ENCODE measurements at regions not wholly inside any gene's neighbourhood (a gene's known extent, or its start where the extent isn't known, plus 50 kb on each side); places are given as distances from the start of the nearest gene placed in this dataset.
A peak's percentile ranks its signal among the peaks of the same experiment; 100 is the strongest.
"Not testable (repeated sequence)": the region's sequence is repeated elsewhere in the genome, so short reads cannot be mapped to it uniquely, and the experiment has no call there.

DNA sequence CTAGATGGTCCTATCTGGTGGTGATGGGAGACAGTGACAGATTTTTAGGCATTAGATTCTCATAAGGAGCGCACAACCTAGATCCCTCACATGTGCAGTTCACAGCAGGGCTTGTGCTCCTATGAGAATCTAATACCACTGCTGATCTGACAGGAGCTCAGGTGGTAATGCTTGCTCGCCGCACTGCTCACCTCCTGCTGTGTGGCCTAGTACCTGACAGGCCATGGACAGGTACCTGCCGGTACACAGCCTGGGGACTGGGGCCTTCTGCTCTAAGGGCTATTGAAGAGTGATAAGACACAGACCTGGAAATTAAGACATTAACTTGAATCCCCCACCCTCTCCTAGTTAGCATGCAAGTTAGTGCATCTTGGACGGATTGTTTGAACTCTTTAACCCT, 64.4 kb downstream of the KLRB1 start:
- not testable (repeated sequence) for H3K27ac ChIP-seq (ENCODE audit: low read length)

DNA sequence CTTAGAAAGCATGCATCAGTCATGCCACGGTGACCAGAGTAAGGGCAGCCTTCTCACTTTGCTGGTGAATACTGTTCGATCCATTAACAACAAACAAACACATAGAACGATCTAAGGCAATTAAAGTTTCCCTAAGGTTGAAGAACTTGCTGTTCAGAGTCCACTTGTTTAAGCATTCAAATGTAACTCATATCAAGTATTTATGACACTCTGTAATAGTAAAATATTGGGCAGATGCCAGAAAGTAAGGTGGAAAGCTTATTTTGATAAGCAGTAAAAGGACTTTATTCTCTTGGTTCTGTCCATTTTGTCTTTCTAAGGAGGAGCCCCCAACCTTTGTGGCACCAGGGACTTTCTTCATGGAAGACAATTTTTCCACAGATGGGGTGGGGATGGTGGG, 64.9 kb downstream of the KLRB1 start:
- not testable (repeated sequence) for DNase-seq; H4K20me1 ChIP-seq (ENCODE audit: insufficient read depth, low read depth, low read length); H3K9me2 ChIP-seq (replicated peaks; ENCODE audit: insufficient read depth, low read length); H3K4me2 ChIP-seq (ENCODE audit: low read depth, low read length, poor library complexity, severe bottlenecking); H3K4me3 ChIP-seq (ENCODE audit: low read length); H3K9me3 ChIP-seq (ENCODE audit: low read length); H3K27ac ChIP-seq (ENCODE audit: low read length); H3K36me3 ChIP-seq (ENCODE audit: insufficient read depth, low read length); H2AFZ ChIP-seq (ENCODE audit: low read length); H3K9ac ChIP-seq (ENCODE audit: low read length); H3K4me1 ChIP-seq (ENCODE audit: low read length); H3K79me2 ChIP-seq (ENCODE audit: low read length); H3K27me3 ChIP-seq (ENCODE audit: low read length)

More for the DNA sequence above, 64.4 kb downstream of the KLRB1 start:
- not testable (repeated sequence) for H3K4me3 ChIP-seq (ENCODE audit: low read length); H2AFZ ChIP-seq (ENCODE audit: low read length); H3K9me3 ChIP-seq (ENCODE audit: low read length); H3K27me3 ChIP-seq (ENCODE audit: low read length); H3K9me2 ChIP-seq (replicated peaks; ENCODE audit: insufficient read depth, low read length); H4K20me1 ChIP-seq (ENCODE audit: insufficient read depth, low read depth, low read length); H3K4me2 ChIP-seq (ENCODE audit: low read depth, low read length, poor library complexity, severe bottlenecking); H3K79me2 ChIP-seq (ENCODE audit: low read length); H3K9ac ChIP-seq (ENCODE audit: low read length); DNase-seq; H3K4me1 ChIP-seq (ENCODE audit: low read length); H3K36me3 ChIP-seq (ENCODE audit: insufficient read depth, low read length)

DNA sequence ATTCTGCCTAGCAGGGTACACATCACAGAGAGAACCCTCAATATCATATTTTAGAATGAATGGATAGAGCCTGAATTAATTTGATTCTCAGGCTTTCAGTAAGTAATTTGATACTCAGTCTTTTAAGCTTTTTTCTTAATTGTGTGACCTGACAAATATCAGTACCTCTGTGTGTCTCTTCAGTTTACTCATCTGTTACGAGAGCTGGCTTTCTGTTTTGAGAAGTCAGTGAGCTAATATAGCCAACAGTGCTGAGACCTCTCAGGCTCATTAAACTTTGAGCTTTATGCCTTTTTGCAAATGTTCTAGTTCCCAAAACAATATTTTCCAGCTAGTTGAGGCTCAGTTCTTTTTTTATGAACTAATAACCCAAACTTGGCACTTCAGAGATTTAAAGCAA, 91.8 kb downstream of the KLRB1 start:
- H3K4me2 ChIP-seq (ENCODE audit: low read depth, low read length, poor library complexity, severe bottlenecking); H3K36me3 ChIP-seq (ENCODE audit: insufficient read depth, low read length); H3K27me3 ChIP-seq (ENCODE audit: low read length); H3K9me2 ChIP-seq (replicated peaks; ENCODE audit: insufficient read depth, low read length); H3K9ac ChIP-seq (ENCODE audit: low read length); DNase-seq; H3K4me1 ChIP-seq (ENCODE audit: low read length); H3K27ac ChIP-seq (ENCODE audit: low read length); H4K20me1 ChIP-seq (ENCODE audit: insufficient read depth, low read depth, low read length); H2AFZ ChIP-seq (ENCODE audit: low read length); H3K4me3 ChIP-seq (ENCODE audit: low read length); H3K9me3 ChIP-seq (ENCODE audit: low read length); H3K79me2 ChIP-seq (ENCODE audit: low read length): not testable (repeated sequence)

DNA sequence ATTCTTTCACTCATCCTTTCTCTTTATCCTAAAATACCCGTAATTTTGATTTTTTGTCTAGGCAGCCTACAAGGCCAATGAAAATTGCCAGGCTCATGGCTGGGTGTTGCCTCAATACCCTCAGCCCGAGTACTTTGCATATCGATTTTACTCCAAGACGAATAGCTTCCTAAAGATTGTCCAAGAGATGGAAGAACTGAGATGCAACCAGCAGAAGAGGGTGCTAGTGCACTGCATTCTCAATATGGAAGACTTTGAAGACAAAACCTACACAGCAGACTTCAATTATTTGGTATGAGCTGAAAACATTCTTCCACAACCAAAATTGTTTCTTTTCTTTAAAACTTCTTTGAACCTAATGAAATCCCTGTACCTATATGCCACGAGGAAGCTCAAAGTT, 95.0 kb downstream of the KLRB1 start:
- H3K4me1 ChIP-seq (ENCODE audit: low read length), result peaks cover 18% of the 10 kb centered on the region
- not testable (repeated sequence) for H3K27ac ChIP-seq (ENCODE audit: low read length); H3K79me2 ChIP-seq (ENCODE audit: low read length); H3K27me3 ChIP-seq (ENCODE audit: low read length); H3K4me2 ChIP-seq (ENCODE audit: low read depth, low read length, poor library complexity, severe bottlenecking); H2AFZ ChIP-seq (ENCODE audit: low read length); DNase-seq; H3K36me3 ChIP-seq (ENCODE audit: insufficient read depth, low read length); H3K9me2 ChIP-seq (replicated peaks; ENCODE audit: insufficient read depth, low read length); H3K9me3 ChIP-seq (ENCODE audit: low read length); H4K20me1 ChIP-seq (ENCODE audit: insufficient read depth, low read depth, low read length); H3K9ac ChIP-seq (ENCODE audit: low read length); H3K4me3 ChIP-seq (ENCODE audit: low read length)

DNA sequence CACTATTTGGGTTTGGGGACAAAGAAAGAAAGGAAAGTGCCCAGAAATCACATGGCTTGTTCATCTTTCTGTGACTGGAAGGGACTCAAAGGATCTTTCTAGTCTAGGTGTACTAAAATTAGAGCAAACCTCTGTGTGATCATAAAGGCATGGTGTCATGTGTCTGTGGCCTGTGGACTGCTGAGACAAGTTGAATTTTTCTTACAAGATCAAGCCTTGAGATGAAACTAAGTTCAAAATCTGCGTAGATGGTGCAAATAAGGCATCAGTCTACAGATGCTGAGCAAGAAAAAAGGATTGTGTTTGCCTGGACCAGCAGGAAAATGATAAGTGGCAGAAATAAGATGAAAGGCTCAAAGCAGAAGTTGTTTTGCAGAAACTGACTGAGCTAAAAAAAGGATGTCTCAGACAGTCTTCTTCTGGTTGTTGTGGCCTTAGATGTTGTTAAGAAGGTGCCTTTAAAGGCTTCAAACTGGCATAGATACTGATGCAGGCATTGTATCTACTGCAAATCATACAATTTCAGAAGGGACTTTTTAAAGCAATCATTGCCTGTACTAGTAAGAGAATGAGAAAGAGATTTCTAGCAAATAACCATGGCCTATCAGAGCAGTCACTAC, 97.2 kb downstream of the KLRB1 start:
- H3K79me2 ChIP-seq (ENCODE audit: low read length); H3K9me3 ChIP-seq (ENCODE audit: low read length); H3K9me2 ChIP-seq (replicated peaks; ENCODE audit: insufficient read depth, low read length); DNase-seq; H4K20me1 ChIP-seq (ENCODE audit: insufficient read depth, low read depth, low read length); H3K4me3 ChIP-seq (ENCODE audit: low read length); H3K27me3 ChIP-seq (ENCODE audit: low read length); H3K36me3 ChIP-seq (ENCODE audit: insufficient read depth, low read length); H2AFZ ChIP-seq (ENCODE audit: low read length): not testable (repeated sequence)
- Histone ChIP-seq H3K9ac (ENCODE audit: low read length) (peak overlapping the region; percentile 13; the same call in 1 of the 2 replicates), H3K4me2 (ENCODE audit: low read depth, low read length, poor library complexity, severe bottlenecking) (peak overlapping the region; percentile 24), H3K4me1 (ENCODE audit: low read length) (peaks cover 28% of the 10 kb centered on the region), H3K27ac (ENCODE audit: low read length) (peak overlapping the region; percentile 60)

DNA sequence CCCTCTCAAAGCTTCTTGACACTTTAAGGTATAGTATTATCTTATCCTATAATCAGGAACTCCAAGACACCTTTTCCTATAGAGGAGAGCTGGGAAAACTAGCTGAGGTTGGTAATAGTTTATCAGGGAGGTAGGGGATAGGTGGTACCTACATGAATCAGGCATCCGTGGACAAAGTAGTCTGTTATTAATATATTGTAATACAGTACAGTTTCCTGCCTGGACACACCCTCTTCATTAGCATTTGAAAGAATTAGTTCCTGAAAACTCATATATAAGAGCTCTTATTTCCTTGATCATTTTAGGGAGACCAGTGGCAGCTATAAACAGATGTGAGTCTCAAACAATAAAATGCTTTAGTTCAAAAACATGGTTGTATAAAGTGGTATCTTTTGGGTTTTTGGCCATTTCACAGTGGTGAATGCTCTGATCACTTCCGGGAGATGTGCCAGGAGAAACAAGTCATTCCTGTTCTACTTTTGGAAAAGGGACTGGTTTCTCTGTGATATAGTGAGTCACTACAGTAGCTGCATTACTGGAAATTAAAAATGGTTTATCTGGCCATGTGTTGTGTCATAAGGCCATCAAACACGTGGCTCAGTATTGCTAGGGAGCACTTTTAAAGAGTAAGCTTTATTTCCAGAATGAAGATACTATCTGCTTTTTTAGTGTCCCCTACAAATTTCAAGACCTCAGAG, 98.1 kb downstream of the KLRB1 start:
- Histone ChIP-seq H3K27ac (ENCODE audit: low read length) (peak overlapping the region; percentile 60), H3K79me2 (ENCODE audit: low read length) (no peaks in the 10 kb centered on the region), H3K27me3 (ENCODE audit: low read length) (no peaks in the 10 kb centered on the region), H3K9me2 (replicated peaks; ENCODE audit: insufficient read depth, low read length) (no peaks in the 10 kb centered on the region), H3K4me2 (ENCODE audit: low read depth, low read length, poor library complexity, severe bottlenecking) (peak overlapping the region; percentile 24), H2AFZ (ENCODE audit: low read length) (no peak overlapping the region), H3K4me1 (ENCODE audit: low read length) (peaks cover 28% of the 10 kb centered on the region), H3K36me3 (ENCODE audit: insufficient read depth, low read length) (no peaks in the 10 kb centered on the region), H3K9me3 (ENCODE audit: low read length) (no peaks in the 10 kb centered on the region), H4K20me1 (ENCODE audit: insufficient read depth, low read depth, low read length) (no peaks in the 10 kb centered on the region), H3K9ac (ENCODE audit: low read length) (no peak overlapping the region), H3K4me3 (ENCODE audit: low read length) (no peak overlapping the region)
- no peak for DNase-seq

DNA sequence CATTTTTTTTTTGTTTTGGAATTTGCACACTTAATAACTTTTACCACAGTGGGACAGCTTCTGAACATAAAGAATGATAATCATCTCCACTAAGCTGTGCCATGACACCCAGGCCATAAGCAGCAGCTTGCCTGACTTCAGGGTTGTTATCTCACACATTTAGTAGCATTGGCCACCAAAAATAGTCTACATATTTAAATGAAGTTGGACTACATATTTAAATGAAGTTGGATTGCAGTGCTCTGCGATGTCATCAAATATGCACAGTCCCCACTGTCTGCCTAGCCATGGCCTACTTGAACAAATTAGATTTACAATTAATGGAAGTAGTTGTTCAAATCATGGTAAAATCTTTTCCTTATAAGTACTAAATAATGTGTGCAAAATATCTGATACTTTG, 101.0 kb downstream of the KLRB1 start:
- DNase-seq, result no peak
- H3K27ac ChIP-seq (ENCODE audit: low read length), result no peak overlapping the region
- H4K20me1 ChIP-seq (ENCODE audit: insufficient read depth, low read depth, low read length), result no peaks in the 10 kb centered on the region
- H3K4me1 ChIP-seq (ENCODE audit: low read length), result peaks cover 37% of the 10 kb centered on the region
- H3K4me2 ChIP-seq (ENCODE audit: low read depth, low read length, poor library complexity, severe bottlenecking), result no peak overlapping the region
- H3K4me3 ChIP-seq (ENCODE audit: low read length), result no peak overlapping the region
- no peaks in the 10 kb centered on the region for H3K36me3 ChIP-seq (ENCODE audit: insufficient read depth, low read length)
- no peaks in the 10 kb centered on the region for H3K27me3 ChIP-seq (ENCODE audit: low read length)
- H3K9ac ChIP-seq (ENCODE audit: low read length), result no peak overlapping the region
- H3K79me2 ChIP-seq (ENCODE audit: low read length), result no peaks in the 10 kb centered on the region
- no peaks in the 10 kb centered on the region for H3K9me2 ChIP-seq (replicated peaks; ENCODE audit: insufficient read depth, low read length)
- H3K9me3 ChIP-seq (ENCODE audit: low read length), result no peaks in the 10 kb centered on the region
- H2AFZ ChIP-seq (ENCODE audit: low read length), result no peak overlapping the region

DNA sequence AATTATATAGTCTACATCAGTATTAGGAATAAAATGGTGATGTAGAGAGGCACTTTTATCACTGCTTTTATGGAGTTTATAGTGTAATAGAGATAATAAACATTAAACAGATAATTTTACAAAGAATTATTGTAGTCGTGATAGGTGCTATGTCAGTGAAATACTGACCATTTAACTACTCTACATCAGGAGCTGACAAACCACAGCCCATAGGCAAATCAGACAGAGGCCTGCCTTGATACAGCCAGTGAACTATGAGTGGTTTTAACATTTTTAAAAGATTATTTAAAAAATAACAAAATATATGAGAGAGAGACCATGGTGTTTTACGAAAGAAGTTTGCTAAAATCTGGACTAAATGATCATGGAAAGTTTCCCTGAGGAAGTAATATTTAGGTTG, 104.3 kb downstream of the KLRB1 start:
- H2AFZ ChIP-seq (ENCODE audit: low read length); H4K20me1 ChIP-seq (ENCODE audit: insufficient read depth, low read depth, low read length); H3K4me3 ChIP-seq (ENCODE audit: low read length); DNase-seq; H3K9me3 ChIP-seq (ENCODE audit: low read length); H3K9me2 ChIP-seq (replicated peaks; ENCODE audit: insufficient read depth, low read length); H3K79me2 ChIP-seq (ENCODE audit: low read length); H3K9ac ChIP-seq (ENCODE audit: low read length); H3K27me3 ChIP-seq (ENCODE audit: low read length); H3K36me3 ChIP-seq (ENCODE audit: insufficient read depth, low read length): not testable (repeated sequence)
- H3K27ac ChIP-seq (ENCODE audit: low read length), result peak overlapping the region; percentile 45; the same call in 1 of the 2 replicates
- peaks cover 19% of the 10 kb centered on the region for H3K4me1 ChIP-seq (ENCODE audit: low read length)
- peak overlapping the region; percentile 19 for H3K4me2 ChIP-seq (ENCODE audit: low read depth, low read length, poor library complexity, severe bottlenecking)

Measured in Karpas-422 (cell line).